Astrocyte (in vitro differentiated cells and primary cell): ENCODE measurements at regions not wholly inside any gene's neighbourhood (a gene's known extent, or its start where the extent isn't known, plus 50 kb on each side); places are given as distances from the start of the nearest gene placed in this dataset.

ENCODE experiments used
- EZH2 ChIP-seq: IDR thresholded peaks from 2 replicates; pipeline ENCODE4 v1.6.1; 2012; ENCODE audit warnings: mild to moderate bottlenecking, low read length, inconsistent platforms; ENCODE audit not compliant: insufficient read depth
- TF ChIP-seq, protein P1 (sequence below): IDR thresholded peaks from 2 replicates; pipeline ENCODE4 v1.5.1; 2011; ENCODE audit warnings: low read depth, mild to moderate bottlenecking, inconsistent platforms, low read length, moderate library complexity; ENCODE audit not compliant: insufficient read depth

DNA sequence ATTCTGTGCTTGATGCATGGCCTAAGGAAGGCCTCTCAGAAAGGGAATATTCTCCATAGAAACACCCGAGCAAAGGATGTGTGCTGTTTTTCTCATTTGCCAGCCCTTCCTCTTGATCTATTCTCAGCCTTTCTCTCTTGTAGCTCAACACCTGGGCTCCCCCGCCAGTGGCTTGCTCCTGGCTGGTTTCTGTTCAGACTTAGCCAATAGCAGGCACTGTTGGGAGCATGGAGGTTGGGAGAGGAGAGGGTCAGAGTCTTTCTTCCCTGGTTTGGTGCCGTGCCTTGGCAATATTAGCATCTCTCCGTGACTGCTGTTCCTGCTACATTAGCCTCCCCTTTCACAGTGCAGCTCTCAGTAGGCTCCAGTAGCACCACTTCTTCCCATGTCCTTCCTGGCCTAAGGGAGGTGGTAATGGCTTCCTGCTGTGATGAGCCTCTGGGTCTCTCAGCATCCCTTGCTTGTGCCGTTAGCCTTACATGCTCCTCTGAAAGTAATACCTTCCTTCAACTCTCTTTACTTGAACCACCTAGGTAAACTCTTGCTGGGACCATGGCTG lies 269.7 kb upstream of the GAS1 start:
- TF ChIP-seq, protein P1, sequence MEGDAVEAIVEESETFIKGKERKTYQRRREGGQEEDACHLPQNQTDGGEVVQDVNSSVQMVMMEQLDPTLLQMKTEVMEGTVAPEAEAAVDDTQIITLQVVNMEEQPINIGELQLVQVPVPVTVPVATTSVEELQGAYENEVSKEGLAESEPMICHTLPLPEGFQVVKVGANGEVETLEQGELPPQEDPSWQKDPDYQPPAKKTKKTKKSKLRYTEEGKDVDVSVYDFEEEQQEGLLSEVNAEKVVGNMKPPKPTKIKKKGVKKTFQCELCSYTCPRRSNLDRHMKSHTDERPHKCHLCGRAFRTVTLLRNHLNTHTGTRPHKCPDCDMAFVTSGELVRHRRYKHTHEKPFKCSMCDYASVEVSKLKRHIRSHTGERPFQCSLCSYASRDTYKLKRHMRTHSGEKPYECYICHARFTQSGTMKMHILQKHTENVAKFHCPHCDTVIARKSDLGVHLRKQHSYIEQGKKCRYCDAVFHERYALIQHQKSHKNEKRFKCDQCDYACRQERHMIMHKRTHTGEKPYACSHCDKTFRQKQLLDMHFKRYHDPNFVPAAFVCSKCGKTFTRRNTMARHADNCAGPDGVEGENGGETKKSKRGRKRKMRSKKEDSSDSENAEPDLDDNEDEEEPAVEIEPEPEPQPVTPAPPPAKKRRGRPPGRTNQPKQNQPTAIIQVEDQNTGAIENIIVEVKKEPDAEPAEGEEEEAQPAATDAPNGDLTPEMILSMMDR: no peak
- no peak for TF ChIP-seq EZH2
